Pulmonary artery endothelial cell (primary cell): ENCODE measurements at regions not wholly inside any gene's neighbourhood (a gene's known extent, or its start where the extent isn't known, plus 50 kb on each side); places are given as distances from the start of the nearest gene placed in this dataset.

Experiments used
- DNase-seq: peaks from one replicate; pipeline ENCODE4 v3.0.0-alpha.2; 2011; ENCODE audit warnings: low read depth, low spot score

- no peak for DNase-seq
Observed at GRCh38 chr2:111634050-111634794, 249.8 kb downstream of the ANAPC1 start.

GRCh38 chr2:111634995-111635538 lies 248.9 kb downstream of the ANAPC1 start:
- no peak for DNase-seq

GRCh38 chr2:111636905-111637304 lies 247.1 kb downstream of the ANAPC1 start:
- DNase-seq = no peak

GRCh38 chr2:111638274-111638877 lies 245.6 kb downstream of the ANAPC1 start:
- no peak for DNase-seq

GRCh38 chr2:111640480-111640879 lies 243.5 kb downstream of the ANAPC1 start:
- no peak for DNase-seq

- DNase-seq = no peak
Observed at GRCh38 chr2:111642586-111643327, 241.2 kb downstream of the ANAPC1 start.

GRCh38 chr2:111643759-111644158 lies 240.2 kb downstream of the ANAPC1 start:
- no peak for DNase-seq

- no peak for DNase-seq
Observed at GRCh38 chr2:111647359-111647758, 236.6 kb downstream of the ANAPC1 start.

GRCh38 chr2:111652038-111652437 lies 232.0 kb downstream of the ANAPC1 start:
- DNase-seq = no peak

- no peak for DNase-seq
Observed at GRCh38 chr2:111652681-111653080, 231.3 kb downstream of the ANAPC1 start.

GRCh38 chr2:111653103-111653624 lies 230.8 kb downstream of the ANAPC1 start:
- no peak for DNase-seq

GRCh38 chr2:111653913-111654312 lies 230.1 kb downstream of the ANAPC1 start:
- DNase-seq = no peak

GRCh38 chr2:111654829-111655228 lies 229.2 kb downstream of the ANAPC1 start:
- no peak for DNase-seq

- DNase-seq = no peak
Observed at GRCh38 chr2:111656436-111656835, 227.6 kb downstream of the ANAPC1 start.

- DNase-seq = no peak
Observed at GRCh38 chr2:111656894-111657293, 227.1 kb downstream of the ANAPC1 start.

- DNase-seq = no peak
Observed at GRCh38 chr2:111657351-111657975, 226.5 kb downstream of the ANAPC1 start.

GRCh38 chr2:111659361-111660333 lies 224.3 kb downstream of the ANAPC1 start:
- DNase-seq = no peak

GRCh38 chr2:111660811-111661210 lies 223.2 kb downstream of the ANAPC1 start:
- DNase-seq = no peak

- DNase-seq = no peak
Observed at GRCh38 chr2:111661286-111661940, 222.6 kb downstream of the ANAPC1 start.
